ENCODE measurements at regions not wholly inside any gene's neighbourhood (a gene's known extent, or its start where the extent isn't known, plus 50 kb on each side); places are given as distances from the start of the nearest gene placed in this dataset.

DNA sequence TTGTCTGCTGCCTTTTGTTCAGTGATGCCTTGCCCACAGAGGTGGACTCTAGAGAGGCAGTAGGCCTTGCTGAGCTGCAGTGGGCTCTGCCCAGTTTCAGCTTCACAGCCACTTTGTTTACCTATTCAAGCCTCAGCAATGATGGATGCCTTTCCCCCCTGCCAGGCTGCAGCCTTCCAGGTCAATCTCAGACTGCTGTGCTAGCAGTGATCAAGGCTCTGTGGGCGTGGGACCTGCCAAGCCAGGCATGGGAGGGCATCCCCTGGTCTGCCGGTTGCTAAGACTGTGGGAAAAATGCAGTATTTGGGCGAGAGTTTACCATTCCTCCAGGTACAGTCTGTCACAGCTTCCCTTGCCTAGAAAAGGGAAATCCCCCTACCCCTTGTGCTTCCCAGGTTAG is 175.2 kb upstream of the PBDC1 start:
- H3K27me3 Mint-ChIP-seq (ENCODE audit: insufficient read depth, low read depth, poor library complexity) = peaks cover 3% of the 10 kb centered on the region
- ATAC-seq = no peak

DNA sequence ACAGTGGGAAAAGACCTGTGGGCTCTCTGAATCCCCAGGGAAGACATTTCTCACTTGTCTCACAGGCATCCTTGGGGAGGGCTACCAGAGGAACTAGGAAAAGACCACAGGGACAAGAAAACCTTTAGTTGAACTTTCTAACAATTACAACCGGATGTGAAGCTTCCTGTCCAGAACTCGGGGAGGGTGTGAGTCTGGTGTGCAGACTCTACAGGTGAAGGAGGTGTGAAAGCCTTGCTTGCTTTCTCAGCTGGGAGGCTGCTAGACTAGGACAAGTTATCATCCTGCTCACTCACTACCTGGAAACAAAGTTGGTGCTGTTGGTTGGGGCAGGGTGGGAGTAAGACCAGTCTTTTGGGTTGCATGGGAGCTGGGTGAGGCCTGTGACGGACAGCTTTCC is 158.5 kb upstream of the PBDC1 start:
- Histone ChIP-seq H3K4me1 (ENCODE audit: insufficient read depth) (no peaks in the 10 kb centered on the region), H3K4me2 (no peak overlapping the region), H2AFZ (no peak overlapping the region), H3K79me2 (replicated peaks; ENCODE audit: insufficient read depth) (no peaks in the 10 kb centered on the region), H3K27ac (ENCODE audit: low read depth) (no peak overlapping the region), H3K4me3 (no peak overlapping the region), H3K9me2 (ENCODE audit: insufficient read depth) (no peaks in the 10 kb centered on the region), H3F3A (replicated peaks; ENCODE audit: low read depth) (no peaks in the 10 kb centered on the region), H3K36me3 (ENCODE audit: insufficient read depth) (no peaks in the 10 kb centered on the region), H4K20me1 (replicated peaks; ENCODE audit: insufficient read depth) (no peaks in the 10 kb centered on the region), H3K27me3 (ENCODE audit: insufficient read depth) (no peaks in the 10 kb centered on the region)
- Mint-ChIP-seq H3K9me3 (peaks cover 35% of the 10 kb centered on the region), H3K36me3 (ENCODE audit: low read depth) (peaks cover 3% of the 10 kb centered on the region; the same call in 2 of the 3 replicates), H3K27ac (no peak overlapping the region), H3K27me3 (ENCODE audit: insufficient read depth, low read depth, poor library complexity) (peaks cover 2% of the 10 kb centered on the region), H3K4me3 (no peak overlapping the region), H3K4me1 (no peaks in the 10 kb centered on the region)
- DNase-seq (ENCODE audit: low spot score) = no peak
- ATAC-seq = no peak
- TF ChIP-seq, protein P1, sequence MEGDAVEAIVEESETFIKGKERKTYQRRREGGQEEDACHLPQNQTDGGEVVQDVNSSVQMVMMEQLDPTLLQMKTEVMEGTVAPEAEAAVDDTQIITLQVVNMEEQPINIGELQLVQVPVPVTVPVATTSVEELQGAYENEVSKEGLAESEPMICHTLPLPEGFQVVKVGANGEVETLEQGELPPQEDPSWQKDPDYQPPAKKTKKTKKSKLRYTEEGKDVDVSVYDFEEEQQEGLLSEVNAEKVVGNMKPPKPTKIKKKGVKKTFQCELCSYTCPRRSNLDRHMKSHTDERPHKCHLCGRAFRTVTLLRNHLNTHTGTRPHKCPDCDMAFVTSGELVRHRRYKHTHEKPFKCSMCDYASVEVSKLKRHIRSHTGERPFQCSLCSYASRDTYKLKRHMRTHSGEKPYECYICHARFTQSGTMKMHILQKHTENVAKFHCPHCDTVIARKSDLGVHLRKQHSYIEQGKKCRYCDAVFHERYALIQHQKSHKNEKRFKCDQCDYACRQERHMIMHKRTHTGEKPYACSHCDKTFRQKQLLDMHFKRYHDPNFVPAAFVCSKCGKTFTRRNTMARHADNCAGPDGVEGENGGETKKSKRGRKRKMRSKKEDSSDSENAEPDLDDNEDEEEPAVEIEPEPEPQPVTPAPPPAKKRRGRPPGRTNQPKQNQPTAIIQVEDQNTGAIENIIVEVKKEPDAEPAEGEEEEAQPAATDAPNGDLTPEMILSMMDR (conservative IDR thresholded peaks at IDR 0.05; ENCODE audit: low read depth in 2 of 2) = no peak
- TF ChIP-seq JUNB (IDR thresholded peaks at IDR 0.05; ENCODE audit: unreplicated experiment) (no peak), STAT1 (IDR thresholded peaks at IDR 0.05; ENCODE audit: unreplicated experiment) (no peak), ZNF331 (CRISPR knock-in tag; IDR thresholded peaks at IDR 0.05; ENCODE audit: low read depth) (no peak), CREB1 (CRISPR knock-in tag; IDR thresholded peaks at IDR 0.05; ENCODE audit: low read depth) (no peak), ZNF114 (CRISPR knock-in tag; IDR thresholded peaks at IDR 0.05) (no peak), NANOG (IDR thresholded peaks at IDR 0.05; ENCODE audit: borderline replicate concordance) (no peak), EZH2phosphoT487 (IDR thresholded peaks at IDR 0.05; ENCODE audit: unreplicated experiment) (no peak)
- TF ChIP-seq, protein P2, sequence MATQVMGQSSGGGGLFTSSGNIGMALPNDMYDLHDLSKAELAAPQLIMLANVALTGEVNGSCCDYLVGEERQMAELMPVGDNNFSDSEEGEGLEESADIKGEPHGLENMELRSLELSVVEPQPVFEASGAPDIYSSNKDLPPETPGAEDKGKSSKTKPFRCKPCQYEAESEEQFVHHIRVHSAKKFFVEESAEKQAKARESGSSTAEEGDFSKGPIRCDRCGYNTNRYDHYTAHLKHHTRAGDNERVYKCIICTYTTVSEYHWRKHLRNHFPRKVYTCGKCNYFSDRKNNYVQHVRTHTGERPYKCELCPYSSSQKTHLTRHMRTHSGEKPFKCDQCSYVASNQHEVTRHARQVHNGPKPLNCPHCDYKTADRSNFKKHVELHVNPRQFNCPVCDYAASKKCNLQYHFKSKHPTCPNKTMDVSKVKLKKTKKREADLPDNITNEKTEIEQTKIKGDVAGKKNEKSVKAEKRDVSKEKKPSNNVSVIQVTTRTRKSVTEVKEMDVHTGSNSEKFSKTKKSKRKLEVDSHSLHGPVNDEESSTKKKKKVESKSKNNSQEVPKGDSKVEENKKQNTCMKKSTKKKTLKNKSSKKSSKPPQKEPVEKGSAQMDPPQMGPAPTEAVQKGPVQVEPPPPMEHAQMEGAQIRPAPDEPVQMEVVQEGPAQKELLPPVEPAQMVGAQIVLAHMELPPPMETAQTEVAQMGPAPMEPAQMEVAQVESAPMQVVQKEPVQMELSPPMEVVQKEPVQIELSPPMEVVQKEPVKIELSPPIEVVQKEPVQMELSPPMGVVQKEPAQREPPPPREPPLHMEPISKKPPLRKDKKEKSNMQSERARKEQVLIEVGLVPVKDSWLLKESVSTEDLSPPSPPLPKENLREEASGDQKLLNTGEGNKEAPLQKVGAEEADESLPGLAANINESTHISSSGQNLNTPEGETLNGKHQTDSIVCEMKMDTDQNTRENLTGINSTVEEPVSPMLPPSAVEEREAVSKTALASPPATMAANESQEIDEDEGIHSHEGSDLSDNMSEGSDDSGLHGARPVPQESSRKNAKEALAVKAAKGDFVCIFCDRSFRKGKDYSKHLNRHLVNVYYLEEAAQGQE (IDR thresholded peaks at IDR 0.05; ENCODE audit: unreplicated experiment) = no peak

More for the DNA sequence above, 175.2 kb upstream of the PBDC1 start:
- Histone ChIP-seq H3K4me1 (ENCODE audit: insufficient read depth) (no peaks in the 10 kb centered on the region), H3K36me3 (ENCODE audit: insufficient read depth) (no peaks in the 10 kb centered on the region), H2AFZ (no peak overlapping the region), H4K20me1 (replicated peaks; ENCODE audit: insufficient read depth) (no peaks in the 10 kb centered on the region), H3K79me2 (replicated peaks; ENCODE audit: insufficient read depth) (no peaks in the 10 kb centered on the region), H3K4me3 (no peak overlapping the region), H3F3A (replicated peaks; ENCODE audit: low read depth) (no peaks in the 10 kb centered on the region), H3K27me3 (ENCODE audit: insufficient read depth) (no peaks in the 10 kb centered on the region), H3K4me2 (no peak overlapping the region), H3K27ac (ENCODE audit: low read depth) (no peak overlapping the region), H3K9me2 (ENCODE audit: insufficient read depth) (no peaks in the 10 kb centered on the region)
- no peak for DNase-seq (ENCODE audit: low spot score)
- H3K4me3 Mint-ChIP-seq = no peak overlapping the region
- H3K36me3 Mint-ChIP-seq (ENCODE audit: low read depth) = no peaks in the 10 kb centered on the region
- no peak overlapping the region for H3K27ac Mint-ChIP-seq
- H3K9me3 Mint-ChIP-seq = peaks cover 9% of the 10 kb centered on the region; the same call in 2 of the 3 replicates
- no peaks in the 10 kb centered on the region for H3K4me1 Mint-ChIP-seq
- TF ChIP-seq POLR2AphosphoS5 (IDR thresholded peaks at IDR 0.05; ENCODE audit: low read depth) = no peak
- TF ChIP-seq STAT1 (IDR thresholded peaks at IDR 0.05; ENCODE audit: unreplicated experiment) = no peak
- TF ChIP-seq, protein P1 (conservative IDR thresholded peaks at IDR 0.05; ENCODE audit: low read depth in 2 of 2) = no peak
- TF ChIP-seq EZH2 (IDR thresholded peaks at IDR 0.05; ENCODE audit: low read depth, unreplicated experiment) = no peak
- TF ChIP-seq, protein P2 (IDR thresholded peaks at IDR 0.05; ENCODE audit: unreplicated experiment) = no peak

Data from GM23338 (cell line).